CD4-positive, CD25-positive, alpha-beta regulatory T cell (primary cell): ENCODE measurements at regions not wholly inside any gene's neighbourhood (a gene's known extent, or its start where the extent isn't known, plus 50 kb on each side); places are given as distances from the start of the nearest gene placed in this dataset.

Source experiments
- ATAC-seq, 2 donors: fragments of 150-1000 bp; cut with Tn5 transposase; one replicate each; pipeline ENCODE4 v1.10.0; 2021; ENCODE audit warnings: low read depth in 2 of 2, moderate number of reproducible peaks in 2 of 2, moderate library complexity in 1 of 2
- DNase-seq, 3 donors: peaks; one replicate each; pipeline versions ENCODE4 v3.0.0 to v3.0.0-alpha.2; 2012 to 2022; ENCODE audit warnings: mixed read lengths in 1 of 3
- H3K27ac ChIP-seq: one replicate; pipeline ENCODE4 v1.7.0; 2013; ENCODE audit warnings: mild to moderate bottlenecking, low read length; ENCODE audit not compliant: insufficient read depth, poor library complexity, severe bottlenecking
- H3K27me3 ChIP-seq: one replicate; pipeline ENCODE4 v1.7.0; 2013; ENCODE audit warnings: low read length; ENCODE audit not compliant: control insufficient read depth, insufficient read depth
- H3K36me3 ChIP-seq: one replicate; pipeline ENCODE4 v1.7.0; 2013; ENCODE audit warnings: mild to moderate bottlenecking, low read length, moderate library complexity; ENCODE audit not compliant: control insufficient read depth, insufficient read depth
- H3K4me1 ChIP-seq: 2 replicates; pipeline ENCODE4 v1.7.0; 2013; ENCODE audit warnings: mild to moderate bottlenecking, low read length; ENCODE audit not compliant: insufficient read depth, control insufficient read depth, poor library complexity, severe bottlenecking
- H3K4me3 ChIP-seq: one replicate; pipeline ENCODE4 v1.7.0; 2013; ENCODE audit warnings: low read depth, mild to moderate bottlenecking, low read length, moderate library complexity
- H3K9me3 ChIP-seq, 2 experiments: 1 replicate in 1 of 2; 2 replicates in 1 of 2; pipeline ENCODE4 v1.7.0; 2013; ENCODE audit warnings: low read length in 2 of 2, mild to moderate bottlenecking in 1 of 2, moderate library complexity in 1 of 2; ENCODE audit not compliant: control insufficient read depth in 2 of 2
- H3K27ac Mint-ChIP-seq, 3 donors: one replicate each; pipeline ENCODE4 v1.8.0; 2020 to 2022; ENCODE audit warnings: mild to moderate bottlenecking in 3 of 3, mixed read lengths in 3 of 3, moderate library complexity in 2 of 3
- H3K27me3 Mint-ChIP-seq: one replicate; pipeline ENCODE4 v1.8.0; 2022; ENCODE audit warnings: mild to moderate bottlenecking, mixed read lengths
- H3K36me3 Mint-ChIP-seq: one replicate; pipeline ENCODE4 v1.8.0; 2020; ENCODE audit warnings: mixed read lengths
- H3K4me1 Mint-ChIP-seq, 4 donors: one replicate each; pipeline ENCODE4 v1.8.0; 2020 to 2022; ENCODE audit warnings: mixed read lengths in 4 of 4, mild to moderate bottlenecking in 1 of 4
- H3K4me3 Mint-ChIP-seq, 4 donors: one replicate each; pipeline ENCODE4 v1.8.0; 2020 to 2022; ENCODE audit warnings: mild to moderate bottlenecking in 4 of 4, mixed read lengths in 4 of 4, moderate library complexity in 3 of 4
- H3K9me3 Mint-ChIP-seq, 7 donors: one replicate each; pipeline ENCODE4 v1.8.0; 2020 to 2022; ENCODE audit warnings: mixed read lengths in 7 of 7, mild to moderate bottlenecking in 3 of 7, moderate library complexity in 2 of 7

DNA sequence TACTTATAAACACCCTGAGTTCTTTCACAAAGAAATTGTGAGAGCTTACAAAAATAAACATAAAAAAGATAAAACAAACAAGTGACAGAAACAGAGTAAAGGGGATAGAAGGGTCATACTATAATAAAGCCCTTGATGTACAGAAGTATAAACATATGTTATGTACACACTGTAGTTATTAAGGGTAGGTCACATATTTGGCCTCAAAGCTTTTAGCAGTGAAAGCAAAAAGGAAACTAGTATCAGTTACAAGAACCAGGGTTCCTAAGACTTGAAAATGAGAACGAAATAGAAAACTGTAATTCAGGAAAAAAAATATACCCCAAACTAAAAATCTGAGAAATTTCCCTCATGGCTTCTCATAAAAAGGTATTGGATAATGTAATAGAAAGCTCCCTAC lies 380.6 kb downstream of the HDGFL1 start:
- Mint-ChIP-seq H3K27ac (no peak overlapping the region), H3K36me3 (no peaks in the 10 kb centered on the region), H3K4me3 (no peak overlapping the region), H3K27me3 (no peaks in the 10 kb centered on the region), H3K4me1 (peaks cover 3 to 8% (median 6%) of the 10 kb centered on the region in 4 donors), H3K9me3 (peaks cover 0 to 4% (median 0%) of the 10 kb centered on the region in 7 donors)
- Histone ChIP-seq H3K4me3 (no peak overlapping the region), H3K9me3 (no peaks in the 10 kb centered on the region), H3K27ac (no peak overlapping the region), H3K36me3 (no peaks in the 10 kb centered on the region), H3K4me1 (peaks cover 5% of the 10 kb centered on the region), H3K27me3 (no peaks in the 10 kb centered on the region)
- DNase-seq: no peak
- ATAC-seq: no peak

DNA sequence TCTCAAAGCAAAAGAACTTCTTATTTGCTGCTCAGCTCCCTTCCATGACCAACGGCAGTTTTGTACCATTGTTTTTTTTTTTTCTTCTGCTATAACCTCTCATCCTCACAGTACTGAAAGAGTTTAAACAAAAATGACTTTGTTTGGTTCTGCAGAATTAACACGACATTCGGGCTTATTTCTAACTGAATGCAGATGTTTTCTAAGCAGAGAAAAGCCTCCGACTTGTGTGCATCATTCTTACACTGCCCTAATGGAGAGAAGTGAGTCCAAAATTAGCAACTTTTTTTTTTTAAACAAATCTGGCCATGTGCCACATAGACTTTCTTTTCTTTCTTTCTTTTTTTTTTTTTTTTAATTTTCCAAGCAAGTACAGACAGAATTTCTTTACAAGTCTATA lies 382.7 kb downstream of the HDGFL1 start:
- no peak overlapping the region for H3K4me3 ChIP-seq
- H3K27me3 Mint-ChIP-seq: no peaks in the 10 kb centered on the region
- no peak overlapping the region for H3K27ac ChIP-seq
- H3K4me3 Mint-ChIP-seq: no peak overlapping the region
- H3K9me3 ChIP-seq: no peaks in the 10 kb centered on the region
- H3K27me3 ChIP-seq: no peaks in the 10 kb centered on the region
- H3K9me3 Mint-ChIP-seq: no peaks in the 10 kb centered on the region
- H3K4me1 Mint-ChIP-seq: peaks cover 12 to 24% (median 17%) of the 10 kb centered on the region in 4 donors
- no peaks in the 10 kb centered on the region for H3K36me3 Mint-ChIP-seq
- no peaks in the 10 kb centered on the region for H3K36me3 ChIP-seq
- H3K27ac Mint-ChIP-seq: peak overlapping the region in 1 of 3 donors; percentile 74
- ATAC-seq (no peak), DNase-seq (no peak)
- peaks cover 5% of the 10 kb centered on the region for H3K4me1 ChIP-seq

DNA sequence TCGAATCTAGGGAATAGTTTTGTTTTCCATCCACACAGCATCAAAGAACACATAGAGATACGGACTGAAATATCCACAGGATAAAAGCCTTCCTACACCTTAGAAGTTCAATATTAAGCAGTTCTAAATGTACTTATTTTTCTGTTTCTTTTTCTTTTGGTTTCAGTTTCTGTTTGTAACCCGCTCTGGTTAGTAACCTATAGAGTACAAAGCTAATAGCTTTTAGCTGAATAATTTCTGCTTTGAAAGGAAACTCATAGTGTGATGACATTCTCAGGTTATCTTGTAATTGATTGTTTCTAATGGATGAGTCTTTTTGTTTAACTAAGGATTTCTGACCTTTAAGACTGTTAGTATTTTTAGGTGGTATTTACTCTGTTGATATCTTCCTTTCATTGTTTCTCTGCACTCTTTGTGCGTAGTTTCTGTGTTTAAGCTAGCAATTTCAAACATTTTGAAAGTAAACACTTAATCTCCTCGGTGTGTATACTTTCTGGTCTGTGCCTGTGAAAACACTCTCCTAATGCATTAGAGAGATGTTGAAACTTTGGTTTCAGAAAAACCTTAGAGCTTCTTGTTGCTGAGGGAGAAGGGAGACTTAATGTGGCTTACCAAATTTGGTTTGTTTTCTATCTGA lies 385.5 kb downstream of the HDGFL1 start:
- Histone ChIP-seq H3K27ac (peak overlapping the region; percentile 49), H3K4me1 (peaks cover 5% of the 10 kb centered on the region), H3K36me3 (no peaks in the 10 kb centered on the region), H3K27me3 (no peaks in the 10 kb centered on the region), H3K9me3 (no peaks in the 10 kb centered on the region), H3K4me3 (peak overlapping the region; percentile 86)
- H3K4me3 Mint-ChIP-seq: peak overlapping the region; percentile 43 to 88 (median 76)
- DNase-seq: peak in 1 of 3 donors; percentile 53
- peak overlapping the region; percentile 21 to 90 (median 60) for H3K27ac Mint-ChIP-seq
- H3K36me3 Mint-ChIP-seq: no peaks in the 10 kb centered on the region
- peak in 1 of 2 donors; percentile 28 for ATAC-seq
- peaks cover 19 to 38% (median 29%) of the 10 kb centered on the region in 4 donors for H3K4me1 Mint-ChIP-seq
- no peaks in the 10 kb centered on the region for H3K27me3 Mint-ChIP-seq
- peaks cover 0 to 11% (median 5%) of the 10 kb centered on the region in 7 donors for H3K9me3 Mint-ChIP-seq

DNA sequence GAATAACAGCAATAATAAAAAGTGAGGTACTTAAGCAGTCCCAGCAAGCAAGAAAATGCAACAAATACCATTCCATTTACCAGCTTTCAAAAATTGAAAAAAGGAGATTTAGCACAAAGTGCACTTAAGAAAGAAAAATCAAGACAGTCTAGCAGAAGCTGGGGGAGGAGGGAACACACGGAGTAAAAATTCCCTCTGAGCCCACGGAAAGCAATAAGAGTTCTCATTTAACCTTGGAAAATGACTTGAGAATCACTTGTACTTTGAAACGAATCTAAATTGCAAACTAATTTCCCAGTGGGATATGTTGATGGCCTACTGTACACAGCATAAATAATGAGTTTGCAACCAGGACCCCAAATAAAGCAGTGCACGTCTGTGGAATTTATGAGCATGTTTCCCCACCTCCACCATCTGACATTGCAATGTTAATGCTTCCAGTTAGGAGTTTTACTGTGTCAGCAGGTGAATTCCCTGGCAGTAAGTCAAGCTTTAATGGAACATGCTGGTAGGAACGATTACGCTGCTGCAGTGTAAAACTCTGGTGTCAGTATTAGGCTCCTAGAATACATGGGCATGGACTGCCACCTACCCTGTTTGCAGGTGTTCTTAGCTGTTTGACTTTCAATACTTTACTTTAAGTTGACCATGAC lies 386.8 kb downstream of the HDGFL1 start:
- DNase-seq (no peak), ATAC-seq (no peak)
- no peaks in the 10 kb centered on the region for H3K27me3 ChIP-seq
- H3K9me3 Mint-ChIP-seq: peaks cover 0 to 11% (median 5%) of the 10 kb centered on the region in 7 donors
- H3K27me3 Mint-ChIP-seq: no peaks in the 10 kb centered on the region
- H3K36me3 Mint-ChIP-seq: no peaks in the 10 kb centered on the region
- no peak overlapping the region for H3K4me3 Mint-ChIP-seq
- H3K4me1 Mint-ChIP-seq: peaks cover 19 to 38% (median 29%) of the 10 kb centered on the region in 4 donors
- H3K4me1 ChIP-seq: peaks cover 5% of the 10 kb centered on the region
- H3K36me3 ChIP-seq: no peaks in the 10 kb centered on the region
- H3K27ac ChIP-seq: no peak overlapping the region
- no peaks in the 10 kb centered on the region for H3K9me3 ChIP-seq
- H3K4me3 ChIP-seq: no peak overlapping the region
- no peak overlapping the region for H3K27ac Mint-ChIP-seq

DNA sequence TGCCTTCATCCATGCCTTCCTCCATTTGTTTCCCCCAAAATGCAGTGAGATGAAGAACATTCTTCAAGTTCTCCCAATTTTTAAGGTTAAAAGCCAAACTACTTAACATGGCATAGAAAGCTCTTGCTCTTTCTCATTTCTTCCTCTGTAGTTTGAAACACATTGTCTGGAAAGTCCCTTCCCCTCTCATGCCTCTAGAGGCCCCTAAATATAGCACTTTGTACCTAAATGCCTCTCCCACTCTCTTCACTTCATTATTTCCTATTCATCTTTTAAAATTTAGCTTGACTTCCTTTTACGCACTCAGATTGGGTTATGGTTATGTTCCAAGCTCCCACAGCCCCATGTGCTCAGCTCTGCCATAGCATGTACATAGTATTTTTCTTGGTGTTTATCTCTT lies 389.3 kb downstream of the HDGFL1 start:
- H3K9me3 Mint-ChIP-seq: peaks cover 0 to 14% (median 5%) of the 10 kb centered on the region in 7 donors
- peaks cover 5% of the 10 kb centered on the region for H3K4me1 ChIP-seq
- DNase-seq: no peak
- no peak overlapping the region for H3K27ac ChIP-seq
- no peak overlapping the region for H3K4me3 ChIP-seq
- peaks cover 19 to 38% (median 29%) of the 10 kb centered on the region in 4 donors for H3K4me1 Mint-ChIP-seq
- H3K27me3 ChIP-seq: no peaks in the 10 kb centered on the region
- no peak overlapping the region for H3K4me3 Mint-ChIP-seq
- no peaks in the 10 kb centered on the region for H3K9me3 ChIP-seq
- H3K27ac Mint-ChIP-seq: peak overlapping the region in 1 of 3 donors; percentile 21
- H3K36me3 Mint-ChIP-seq: no peaks in the 10 kb centered on the region
- ATAC-seq: no peak
- no peaks in the 10 kb centered on the region for H3K27me3 Mint-ChIP-seq
- no peaks in the 10 kb centered on the region for H3K36me3 ChIP-seq

DNA sequence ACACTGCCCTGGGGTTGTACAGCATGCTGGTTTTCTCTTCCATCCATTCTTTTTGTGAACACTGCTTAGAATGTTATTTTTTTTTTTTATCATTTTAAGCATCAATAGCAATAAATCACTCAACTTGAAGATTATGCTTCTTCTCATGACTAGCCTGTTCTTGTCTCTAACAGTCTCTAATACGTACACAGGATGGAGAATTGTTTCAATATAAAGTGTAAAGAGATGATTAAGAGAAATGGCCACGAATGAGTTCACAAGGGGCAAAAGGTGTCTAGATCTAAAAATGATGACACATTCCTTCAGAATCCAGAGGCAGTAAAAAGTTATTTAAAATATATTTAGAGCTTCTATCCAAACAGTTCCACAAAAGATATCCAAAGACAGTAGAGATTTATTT lies 390.2 kb downstream of the HDGFL1 start:
- Mint-ChIP-seq H3K4me1 (peaks cover 17 to 36% (median 28%) of the 10 kb centered on the region in 4 donors), H3K27me3 (no peaks in the 10 kb centered on the region)

DNA sequence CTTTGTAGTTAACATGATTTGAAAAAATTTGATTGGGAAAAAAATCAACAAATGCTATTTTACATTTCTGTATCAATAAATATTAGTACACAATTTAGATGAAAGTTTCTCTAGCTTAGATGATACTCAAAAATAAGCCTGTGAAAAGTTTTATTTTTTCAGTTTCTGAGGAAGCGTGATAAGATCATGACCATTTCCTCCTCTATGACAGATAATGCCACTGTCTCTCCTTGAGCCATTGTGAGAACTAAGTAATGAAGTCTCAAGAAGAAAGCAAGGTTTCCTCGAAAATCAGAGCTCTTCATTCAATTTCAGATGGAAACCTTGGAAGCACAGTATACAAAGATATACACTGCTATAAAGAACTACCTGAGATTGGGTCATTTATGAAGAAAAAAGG lies 395.0 kb downstream of the HDGFL1 start:
- Histone ChIP-seq H3K36me3 (no peaks in the 10 kb centered on the region), H3K4me3 (peak overlapping the region; percentile 4), H3K4me1 (no peaks in the 10 kb centered on the region), H3K27ac (no peak overlapping the region), H3K27me3 (no peaks in the 10 kb centered on the region), H3K9me3 (no peaks in the 10 kb centered on the region)
- DNase-seq (peak in 1 of 3 donors; percentile 20), ATAC-seq (no peak)
- H3K27ac Mint-ChIP-seq: peak overlapping the region in 1 of 3 donors; percentile 39
- no peak overlapping the region for H3K4me3 Mint-ChIP-seq
- no peaks in the 10 kb centered on the region for H3K36me3 Mint-ChIP-seq
- peaks cover 0 to 2% (median under 1%) of the 10 kb centered on the region in 4 donors for H3K4me1 Mint-ChIP-seq
- H3K9me3 Mint-ChIP-seq: peaks cover 0 to 9% (median 4%) of the 10 kb centered on the region in 7 donors
- no peaks in the 10 kb centered on the region for H3K27me3 Mint-ChIP-seq

More for the DNA sequence above, 390.2 kb downstream of the HDGFL1 start:
- Mint-ChIP-seq H3K36me3 (no peaks in the 10 kb centered on the region), H3K27ac (no peak overlapping the region), H3K4me3 (no peak overlapping the region), H3K9me3 (peaks cover 0 to 14% (median 7%) of the 10 kb centered on the region in 7 donors)
- Histone ChIP-seq H3K9me3 (no peaks in the 10 kb centered on the region), H3K27me3 (no peaks in the 10 kb centered on the region), H3K4me3 (no peak overlapping the region), H3K27ac (no peak overlapping the region), H3K36me3 (no peaks in the 10 kb centered on the region), H3K4me1 (no peaks in the 10 kb centered on the region)
- ATAC-seq (no peak), DNase-seq (no peak)
